ENCODE measurements at regions not wholly inside any gene's neighbourhood (a gene's known extent, or its start where the extent isn't known, plus 50 kb on each side); places are given as distances from the start of the nearest gene placed in this dataset.

- no peak for DNase-seq
Measured at GRCh38 chr5:98641671-98642070, 131.8 kb upstream of the RGMB start.

DNA sequence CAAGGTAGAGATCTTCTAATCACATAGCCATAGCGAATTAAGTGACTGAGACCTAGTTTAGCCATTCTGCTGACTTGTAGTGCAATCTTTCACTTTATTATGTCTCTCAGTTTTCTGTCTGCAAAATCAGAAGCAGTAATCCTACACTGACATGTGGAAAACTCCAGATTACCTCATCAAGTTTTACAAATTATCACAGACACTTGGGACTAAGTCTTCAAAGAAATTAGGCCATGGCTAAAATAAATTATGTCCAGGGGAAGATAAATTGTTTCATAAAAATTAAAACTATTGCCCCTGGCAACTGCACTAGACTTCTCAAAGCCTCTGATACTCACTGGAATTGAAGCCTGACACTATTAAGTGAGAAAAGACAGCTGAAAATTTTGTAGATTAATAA is 129.9 kb upstream of the RGMB start:
- DNase-seq, result no peak

DNA sequence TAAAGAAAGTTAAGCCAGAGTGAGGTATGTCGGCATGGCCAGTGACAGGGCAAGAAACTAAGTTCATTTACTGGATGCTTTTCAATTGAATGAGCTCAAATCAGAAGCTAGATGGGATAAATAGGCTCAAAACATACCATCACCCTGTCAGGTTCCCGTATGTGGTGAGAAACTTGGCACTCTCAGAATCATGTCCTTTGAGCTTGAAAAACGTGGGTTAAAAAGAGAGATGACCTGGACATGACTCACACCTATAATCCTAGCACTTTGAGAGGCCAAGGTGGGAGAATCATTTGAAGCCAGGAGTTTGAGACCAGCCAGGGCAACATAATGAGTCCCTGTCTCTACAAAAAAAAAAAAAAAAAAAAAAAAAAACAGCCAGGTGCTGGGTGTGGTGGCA is 121.7 kb upstream of the RGMB start:
- DNase-seq, result no peak

DNA sequence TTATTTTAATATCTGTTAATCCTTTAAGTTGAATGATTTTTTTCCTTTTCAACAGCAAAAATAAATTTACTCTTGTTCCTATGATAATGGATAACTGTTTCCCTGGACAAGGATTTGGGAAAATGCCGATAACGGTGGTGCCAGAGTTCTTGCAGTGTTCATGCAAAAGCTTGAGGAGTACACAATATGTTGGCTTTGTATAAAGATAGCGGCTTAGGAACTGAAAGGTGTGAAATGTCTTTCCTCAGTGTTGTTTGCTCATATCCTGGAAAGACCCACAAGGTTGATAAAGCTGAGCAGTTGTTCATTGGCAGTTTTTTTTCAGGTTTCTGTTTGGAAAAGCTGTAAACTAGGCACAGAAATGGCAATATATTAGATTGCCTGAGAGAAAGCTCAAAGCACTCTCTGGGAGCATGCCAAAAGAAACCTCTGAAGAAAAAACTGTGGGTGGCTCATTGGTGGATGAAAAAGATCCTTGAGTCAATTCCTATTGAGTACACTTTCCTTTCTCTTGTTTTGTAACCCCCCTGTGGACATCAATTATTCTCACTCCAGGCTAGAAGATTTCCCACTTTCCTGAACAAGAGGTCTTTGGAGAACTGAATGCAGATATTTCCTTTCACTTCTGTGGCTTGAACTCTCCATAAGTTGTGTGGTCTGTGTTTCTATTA is 117.2 kb upstream of the RGMB start:
- DNase-seq, result no peak

- DNase-seq, result no peak
Measured at GRCh38 chr5:98656796-98657195, 116.7 kb upstream of the RGMB start.

DNA sequence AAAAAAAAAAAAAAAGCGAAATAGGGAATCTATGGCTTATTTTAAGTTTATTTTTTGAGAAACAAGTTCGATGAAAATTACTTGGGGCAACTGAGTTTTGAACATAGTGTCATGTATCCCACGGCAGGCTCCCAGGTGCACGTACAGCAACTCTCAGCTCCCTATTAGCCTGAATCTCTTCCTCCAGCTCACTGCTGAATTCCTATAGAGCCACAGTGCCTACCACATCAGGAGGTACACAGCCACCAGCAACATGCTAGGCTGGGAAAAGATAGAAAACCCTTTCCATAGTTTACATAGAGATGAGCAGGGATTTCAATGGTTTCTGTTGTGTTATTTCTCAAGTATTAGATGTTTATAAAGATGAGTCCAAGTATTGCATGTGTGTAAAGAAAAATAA is 115.9 kb upstream of the RGMB start:
- DNase-seq, result no peak

DNA sequence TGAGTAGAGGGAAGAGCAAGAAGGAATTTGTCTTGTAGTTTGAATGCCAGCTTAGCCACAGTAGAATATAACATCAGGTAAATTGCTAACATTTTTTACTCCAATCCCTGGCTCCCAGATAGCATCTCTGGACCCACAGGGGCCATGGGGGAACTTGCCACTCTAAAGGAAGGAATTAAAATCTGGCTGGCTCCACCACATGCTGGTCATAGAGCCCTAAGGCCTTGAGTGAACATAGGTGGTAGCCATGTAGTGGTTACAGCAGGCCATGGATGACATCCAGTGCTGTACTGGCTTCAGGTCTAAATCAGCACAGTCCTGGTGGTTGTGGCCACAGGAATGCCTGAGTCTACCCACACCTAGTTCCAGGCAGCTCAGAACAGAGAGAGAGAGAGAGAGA is 109.9 kb upstream of the RGMB start:
- DNase-seq, result no peak

- DNase-seq, result no peak
Measured at GRCh38 chr5:98664736-98665135, 108.7 kb upstream of the RGMB start.

DNA sequence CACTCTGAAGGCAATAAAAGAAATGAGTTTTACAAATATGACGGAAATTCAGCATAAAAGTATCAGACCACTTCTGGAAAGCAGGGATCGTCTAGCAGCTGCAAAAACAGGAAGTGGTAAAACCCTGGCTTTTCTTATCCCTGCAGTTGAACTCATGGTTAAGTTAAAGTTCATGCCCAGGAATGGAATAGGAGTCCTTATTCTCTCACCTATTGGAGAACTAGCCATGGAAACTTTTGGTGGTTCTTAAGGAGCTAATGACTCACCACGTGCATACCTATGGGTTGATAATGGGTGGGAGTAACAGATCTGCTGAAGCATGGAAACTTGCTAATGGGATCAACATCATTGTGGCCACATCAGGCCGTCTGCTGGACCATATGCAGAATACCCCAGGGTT is 93.5 kb upstream of the RGMB start:
- no peak for DNase-seq

DNA sequence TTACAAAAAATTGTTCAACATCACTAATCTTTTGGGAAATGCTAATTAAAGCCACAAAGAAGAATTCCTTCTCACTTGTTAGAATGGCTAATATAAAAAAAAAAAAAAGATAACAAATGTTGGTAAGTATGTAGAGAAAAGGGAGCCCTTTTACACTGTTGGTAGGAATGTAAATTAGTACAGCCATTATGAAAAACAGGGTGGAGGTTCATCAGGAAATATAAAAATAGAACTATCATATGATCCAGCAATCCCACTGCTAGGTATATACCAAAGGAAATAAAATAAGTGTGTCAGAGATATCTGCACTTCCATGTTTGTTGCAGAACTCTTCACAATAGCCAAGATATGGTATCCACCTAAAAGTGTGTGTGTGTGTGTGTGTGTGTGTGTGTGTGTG is 83.5 kb upstream of the RGMB start:
- no peak for DNase-seq

GRCh38 chr5:98694902-98695301 is 78.6 kb upstream of the RGMB start:
- DNase-seq, result no peak

DNA sequence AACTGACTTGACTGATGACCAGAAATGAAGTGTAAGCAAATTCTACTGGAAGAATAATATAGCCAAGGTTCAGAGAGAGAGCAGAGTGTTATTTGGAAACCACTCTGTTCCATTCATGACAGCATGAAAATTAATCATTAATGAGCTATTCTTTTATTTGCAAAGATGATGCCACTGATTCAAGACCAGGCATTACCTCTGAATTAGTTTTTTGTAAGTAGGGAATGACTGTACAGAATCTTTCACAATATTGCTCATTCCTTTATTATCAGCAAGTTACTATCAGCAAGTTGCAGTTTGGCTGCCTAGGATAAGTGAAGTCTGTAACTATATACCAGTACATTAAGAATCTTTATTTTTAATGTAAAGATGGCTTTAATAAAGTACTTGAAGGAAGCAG is 75.1 kb upstream of the RGMB start:
- no peak for DNase-seq

GRCh38 chr5:98700730-98701129 is 72.7 kb upstream of the RGMB start:
- DNase-seq, result no peak

DNA sequence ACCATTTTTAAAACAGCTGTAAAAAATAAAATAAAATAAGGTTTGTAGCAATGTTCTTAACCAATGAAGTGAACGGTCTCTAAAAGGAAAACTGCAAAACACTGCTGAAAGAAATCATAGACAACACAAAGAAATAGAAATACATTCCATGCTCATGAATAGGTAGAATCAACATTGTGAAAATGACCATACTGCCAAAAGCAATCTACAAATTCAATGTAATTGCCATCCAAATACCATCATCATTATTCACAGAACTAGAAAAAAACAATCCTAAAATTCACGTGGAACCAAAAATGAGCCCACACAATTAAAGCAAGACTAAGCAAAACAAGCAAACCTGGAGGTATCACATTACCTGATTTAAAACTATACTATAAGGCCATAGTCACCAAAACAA is 67.6 kb upstream of the RGMB start:
- no peak for DNase-seq

DNA sequence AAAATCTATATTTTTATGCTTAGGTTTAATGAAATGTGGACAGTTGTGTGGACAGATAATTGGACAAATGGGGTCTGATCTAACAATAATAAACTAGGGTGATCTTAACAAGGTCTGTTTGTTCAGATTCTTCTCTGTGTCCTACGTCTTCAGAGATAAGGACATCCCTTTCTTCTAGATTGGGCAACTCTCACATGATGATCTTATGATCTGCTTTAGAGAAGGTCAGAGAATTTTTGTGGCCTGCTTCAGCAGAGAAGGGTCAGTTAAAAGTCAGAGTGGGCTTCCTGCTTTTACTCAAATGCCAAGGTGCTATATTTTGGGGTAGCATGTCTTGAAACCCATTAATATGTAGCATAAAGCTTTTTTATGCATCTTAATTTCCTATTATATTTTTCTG is 63.8 kb upstream of the RGMB start:
- DNase-seq, result no peak

DNA sequence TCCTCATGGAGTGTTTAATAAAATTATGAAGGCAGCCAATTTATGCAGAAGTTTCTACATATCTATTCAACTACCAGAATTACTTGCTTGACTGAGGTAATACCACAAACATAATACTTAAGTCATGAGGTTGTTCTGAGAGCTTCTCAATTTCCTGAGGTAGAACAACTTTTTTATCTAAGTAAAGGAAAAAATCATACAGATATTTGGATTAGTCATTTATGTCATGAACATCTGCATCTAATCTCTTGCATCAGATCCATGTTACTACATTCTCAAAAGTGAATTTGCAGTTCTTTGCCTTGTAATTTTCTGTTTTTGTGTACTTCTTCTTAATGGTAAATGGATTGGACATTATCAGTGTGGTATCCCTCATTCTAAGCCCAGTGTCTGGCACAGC is 60.4 kb upstream of the RGMB start:
- no peak for DNase-seq

DNA sequence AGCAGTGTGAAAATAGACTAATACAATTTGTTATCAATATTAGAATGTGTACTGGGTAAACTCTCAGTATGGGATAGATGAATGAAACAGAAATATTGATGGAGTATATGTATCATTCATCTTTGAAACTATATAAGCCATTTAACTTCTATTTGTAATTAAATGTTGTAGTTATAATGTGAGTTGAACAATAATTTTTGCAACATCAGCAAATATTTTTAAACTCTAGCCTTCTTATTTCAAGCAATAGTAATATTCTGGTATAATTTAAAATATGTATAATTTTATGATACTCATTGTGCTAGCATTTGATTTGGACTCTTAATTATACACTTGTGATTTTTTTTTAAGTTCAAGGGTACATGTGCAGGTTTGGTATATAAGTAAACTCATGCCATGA is 59.6 kb upstream of the RGMB start:
- no peak for DNase-seq

DNA sequence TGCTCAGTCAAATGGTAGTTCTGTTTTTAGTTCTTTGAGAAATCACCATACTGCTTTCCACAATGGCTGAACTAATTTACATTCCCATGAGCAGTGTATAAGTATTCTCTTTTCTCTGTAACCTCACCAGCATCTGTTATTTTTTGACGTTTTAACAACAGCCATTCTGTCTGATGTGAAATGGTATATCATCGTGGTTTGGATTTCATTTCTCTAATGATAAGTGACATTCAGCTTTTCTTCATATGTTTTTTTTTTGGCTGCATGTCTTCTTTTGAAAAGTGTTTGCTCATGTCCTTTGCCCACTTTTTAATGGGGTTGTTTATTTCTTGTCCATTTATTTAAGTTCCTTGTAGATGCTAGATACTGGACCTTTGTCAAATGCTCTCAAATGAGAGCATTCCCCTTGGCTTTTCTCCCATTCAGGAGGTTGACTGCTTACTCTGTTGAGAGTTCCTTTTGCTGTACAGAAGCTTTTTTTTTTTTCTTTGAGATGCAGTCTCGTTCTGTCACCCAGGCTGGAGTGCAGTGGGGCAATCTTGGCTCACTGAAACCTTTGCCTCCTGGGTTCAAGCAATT is 58.7 kb upstream of the RGMB start:
- no peak for DNase-seq

GRCh38 chr5:98721231-98721928 is 52.1 kb upstream of the RGMB start:
- DNase-seq, result no peak

- no peak for DNase-seq
Measured at GRCh38 chr5:98722188-98722587, 51.3 kb upstream of the RGMB start.

- no peak for DNase-seq
Measured at GRCh38 chr5:98723061-98723460, 50.4 kb upstream of the RGMB start.
